HG03139 (cell line): ENCODE measurements at regions not wholly inside any gene's neighbourhood (a gene's known extent, or its start where the extent isn't known, plus 50 kb on each side); places are given as distances from the start of the nearest gene placed in this dataset.
"Not testable (repeated sequence)": the region's sequence is repeated elsewhere in the genome, so short reads cannot be mapped to it uniquely, and the experiment has no call there.

Experiments
- ATAC-seq: cut with Tn5 transposase; IDR thresholded peaks from one replicate; pipeline ENCODE4 v1.9.1; 2021; ENCODE audit not compliant: unreplicated experiment

DNA sequence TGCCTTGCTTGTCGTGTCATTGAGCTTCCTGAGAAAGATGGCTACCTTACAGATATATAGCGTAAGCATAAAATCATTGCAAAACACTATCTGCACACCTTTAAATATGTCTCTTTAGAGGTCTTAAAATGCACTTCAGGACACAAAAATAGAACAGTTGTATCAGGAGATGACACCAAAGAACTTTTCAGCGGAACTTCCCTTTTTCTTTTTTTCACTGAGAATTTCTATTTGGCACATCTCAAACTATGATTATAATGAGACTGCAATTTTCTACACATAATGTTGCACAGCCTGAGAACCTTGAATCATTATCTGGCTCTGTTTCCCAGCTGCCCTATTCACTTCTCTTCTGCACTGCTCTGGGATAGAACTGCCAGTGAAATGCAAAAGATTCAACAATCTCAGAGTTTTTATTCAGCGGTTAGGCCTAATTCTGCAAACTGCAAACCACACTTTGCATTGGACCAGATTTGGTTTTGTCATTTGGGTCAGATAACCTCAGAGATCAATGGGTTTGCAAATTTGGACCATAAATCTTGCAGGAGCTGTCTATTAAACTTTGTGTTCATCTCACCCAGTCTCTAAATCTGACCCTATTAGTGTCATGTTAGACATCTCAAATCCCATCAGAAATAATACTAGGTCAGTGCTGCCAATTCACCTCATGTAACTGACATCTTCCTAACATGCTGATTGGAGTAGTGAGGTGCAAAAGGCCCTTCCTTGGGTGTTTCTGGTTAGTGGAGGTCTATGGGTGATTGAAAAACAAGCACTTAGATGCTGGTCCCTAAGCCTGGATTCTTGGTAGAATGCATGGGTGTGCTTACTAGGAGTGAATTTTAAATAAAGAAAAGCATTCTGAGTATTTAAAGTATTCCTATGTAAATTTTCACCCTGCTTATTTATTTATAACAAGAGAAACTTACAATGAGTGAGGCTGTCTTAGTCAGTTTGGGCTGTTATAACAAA is 382.7 kb downstream of the UTRN start:
- ATAC-seq: no peak

DNA sequence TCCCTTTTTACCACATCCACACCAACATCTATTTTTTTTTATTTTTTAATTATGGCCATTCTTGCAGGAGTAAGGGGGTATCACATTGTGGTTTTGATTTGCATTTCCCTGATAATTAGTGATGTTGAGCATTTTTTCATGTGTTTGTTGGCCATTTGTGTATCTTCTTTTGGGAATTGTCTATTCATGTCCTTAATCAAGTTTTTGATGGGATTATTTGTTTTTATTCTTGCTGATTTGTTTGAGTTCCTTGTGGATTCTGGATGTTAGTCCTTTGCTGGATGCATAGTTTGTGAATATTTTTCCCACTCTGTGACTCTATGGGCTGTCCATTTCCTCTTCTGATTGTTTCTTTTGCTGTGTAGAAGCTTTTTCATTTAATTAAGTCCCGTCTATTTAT is 385.1 kb downstream of the UTRN start:
- not testable (repeated sequence) for ATAC-seq

DNA sequence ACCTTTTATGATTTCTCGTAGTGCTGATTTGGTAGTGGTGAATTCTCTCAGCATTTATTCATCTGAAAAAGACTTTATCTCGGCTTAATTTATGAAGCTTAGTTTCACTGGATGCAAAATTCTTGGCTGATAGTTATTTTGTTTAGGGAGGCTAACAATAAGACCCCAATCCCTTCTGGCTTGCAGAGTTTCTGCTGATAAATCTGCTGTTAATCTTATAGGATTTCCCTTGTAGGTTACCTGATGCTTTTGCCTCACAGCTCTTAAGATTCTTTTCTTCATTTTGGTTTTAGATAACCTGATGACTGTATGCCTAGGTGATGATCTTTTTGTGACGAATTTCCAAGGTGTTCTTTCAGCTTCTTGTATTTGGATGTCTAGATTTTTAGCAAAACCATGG is 388.7 kb downstream of the UTRN start:
- no peak for ATAC-seq

DNA sequence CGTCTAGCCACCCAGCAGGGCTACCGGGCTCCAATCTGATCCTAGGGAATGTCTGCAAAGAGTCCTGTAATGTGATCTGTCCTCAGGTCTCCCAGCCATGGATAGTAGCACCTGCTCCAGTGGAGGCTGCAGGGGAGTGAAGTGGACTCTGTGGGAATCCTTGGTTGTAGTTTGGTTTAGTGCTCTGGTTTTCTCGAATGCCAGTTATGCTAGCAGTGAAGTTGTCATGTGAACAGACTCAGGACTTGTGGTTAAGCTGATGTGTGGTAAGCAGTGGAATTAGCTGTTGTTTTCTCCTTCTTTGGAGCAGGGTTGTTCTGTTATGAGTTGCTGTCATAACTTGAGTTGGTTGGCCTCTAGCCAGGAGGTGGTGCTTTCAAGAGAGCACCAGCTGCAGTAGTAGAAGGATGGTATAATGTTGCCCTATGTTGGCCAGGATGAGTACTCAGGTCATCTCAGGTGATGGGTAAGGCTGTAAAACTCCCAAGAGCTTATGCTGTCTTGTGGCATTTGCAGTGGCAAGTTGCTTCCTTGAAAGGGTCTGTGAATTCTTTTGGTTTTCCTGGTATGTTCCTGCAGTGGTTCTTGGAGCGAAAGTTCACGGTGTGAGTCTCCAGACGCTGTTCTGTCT is 390.2 kb downstream of the UTRN start:
- no peak for ATAC-seq

DNA sequence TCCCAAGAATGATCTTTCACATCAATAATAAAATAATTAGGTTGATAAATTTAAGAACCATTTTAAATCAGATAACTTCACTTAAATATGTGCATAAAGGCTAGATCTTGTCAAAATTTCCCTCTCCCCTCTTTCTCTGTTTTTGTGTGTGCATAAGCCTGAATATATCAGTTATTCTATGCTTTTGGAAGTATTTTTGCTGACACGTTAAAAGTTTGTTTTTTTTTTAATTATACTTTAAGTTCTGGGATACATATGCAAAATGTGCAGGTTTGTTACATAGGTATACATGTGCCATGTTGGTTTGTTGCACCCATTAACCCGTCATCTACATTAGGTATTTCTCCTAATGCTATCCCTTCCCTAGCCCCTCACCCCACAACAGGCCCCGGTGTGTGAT is 391.2 kb downstream of the UTRN start:
- not testable (repeated sequence) for ATAC-seq

DNA sequence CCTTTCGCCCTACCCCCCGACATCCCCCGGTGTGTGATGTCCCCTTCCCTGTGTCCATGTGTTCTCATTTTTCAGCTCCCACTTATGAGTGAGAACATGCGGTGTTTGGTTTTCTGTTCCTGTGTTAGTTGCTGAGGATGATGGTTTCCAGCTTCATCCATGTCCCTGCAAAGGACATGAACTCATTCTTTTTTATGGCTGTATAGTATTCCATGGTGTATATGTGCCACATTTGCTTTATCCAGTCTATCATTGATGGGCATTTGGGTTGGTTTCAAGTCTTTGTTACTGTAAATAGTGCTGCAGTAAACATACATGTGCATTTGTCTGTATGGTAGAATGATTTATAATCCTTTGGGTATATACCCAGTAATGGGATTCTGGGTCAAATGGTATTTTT is 392.1 kb downstream of the UTRN start:
- ATAC-seq: not testable (repeated sequence)

DNA sequence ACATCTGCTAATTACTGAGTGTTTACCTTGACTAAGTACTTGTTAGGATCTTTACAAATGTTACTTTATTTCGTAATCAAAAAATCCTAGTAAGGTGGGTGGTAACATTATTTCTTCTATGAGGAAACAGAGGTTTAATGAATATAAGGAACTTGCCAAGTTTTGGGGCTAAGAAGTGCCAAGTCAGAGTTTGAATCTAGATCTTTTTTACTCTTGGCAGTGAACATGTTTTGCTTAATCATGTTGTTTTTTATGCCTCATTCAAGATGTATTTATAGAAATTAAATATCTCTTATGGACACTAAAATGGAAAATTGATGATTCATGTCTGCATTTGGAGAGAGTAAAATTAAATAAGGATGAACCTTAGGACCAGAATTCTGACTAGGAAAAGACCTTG is 393.7 kb downstream of the UTRN start:
- no peak for ATAC-seq

DNA sequence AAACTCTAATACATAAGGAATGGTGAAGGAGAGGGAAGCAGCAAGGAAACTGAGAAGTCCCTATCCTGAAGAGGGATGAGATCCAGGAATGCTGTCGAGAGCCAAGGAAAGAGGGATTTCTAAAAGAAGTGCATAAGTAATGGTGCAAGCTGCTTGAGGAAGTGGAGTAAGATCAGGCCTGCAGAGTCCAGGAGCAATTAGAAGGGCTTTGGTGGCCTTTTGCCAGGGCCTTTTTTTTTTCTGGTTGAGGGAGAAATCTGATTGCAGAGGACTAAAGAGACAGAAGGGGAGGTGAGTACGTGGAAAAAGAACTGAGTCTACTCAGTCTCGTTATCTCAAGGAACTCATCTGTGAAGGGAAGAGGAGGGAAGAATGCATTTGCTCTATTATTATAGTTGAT is 396.2 kb downstream of the UTRN start:
- ATAC-seq: no peak

DNA sequence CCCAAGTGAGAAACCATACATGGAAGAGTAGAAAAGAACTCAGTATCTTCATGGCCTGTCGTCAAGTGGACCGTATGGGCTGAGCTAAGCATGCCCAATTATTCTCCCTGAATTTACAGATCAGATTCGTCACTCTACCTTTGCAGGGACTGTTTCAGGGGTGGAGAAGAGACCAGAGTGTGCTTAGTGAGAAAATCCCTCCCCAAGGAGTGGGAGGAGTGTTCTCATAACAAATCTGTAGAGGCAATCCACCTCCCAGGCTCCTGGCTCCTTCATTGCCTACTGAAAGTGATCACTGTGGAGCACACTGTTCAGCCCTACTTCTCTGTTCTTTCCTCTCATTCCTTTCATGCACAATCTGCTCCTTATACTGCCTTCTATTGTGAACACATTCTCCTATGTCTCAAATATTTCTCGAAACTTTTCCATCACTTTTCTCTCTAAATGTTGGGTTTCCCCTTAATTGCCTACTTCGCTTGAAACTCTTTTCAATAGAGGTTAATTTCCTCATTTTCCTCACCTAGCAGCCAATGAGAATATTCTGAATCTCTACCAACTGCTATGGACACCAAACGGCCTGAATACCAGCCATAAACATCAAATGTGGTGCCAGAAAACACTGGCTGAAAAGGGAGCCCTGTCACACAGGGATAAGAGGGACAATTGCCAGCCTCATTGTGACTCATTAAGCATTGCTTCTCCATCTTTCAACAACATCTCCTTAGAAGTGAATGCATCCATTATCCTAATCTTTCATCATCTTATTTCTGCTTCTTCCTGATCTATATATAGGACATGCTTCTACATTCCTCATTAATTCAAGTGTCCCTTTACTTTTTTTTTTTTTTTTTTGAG is 398.3 kb downstream of the UTRN start:
- ATAC-seq: no peak

DNA sequence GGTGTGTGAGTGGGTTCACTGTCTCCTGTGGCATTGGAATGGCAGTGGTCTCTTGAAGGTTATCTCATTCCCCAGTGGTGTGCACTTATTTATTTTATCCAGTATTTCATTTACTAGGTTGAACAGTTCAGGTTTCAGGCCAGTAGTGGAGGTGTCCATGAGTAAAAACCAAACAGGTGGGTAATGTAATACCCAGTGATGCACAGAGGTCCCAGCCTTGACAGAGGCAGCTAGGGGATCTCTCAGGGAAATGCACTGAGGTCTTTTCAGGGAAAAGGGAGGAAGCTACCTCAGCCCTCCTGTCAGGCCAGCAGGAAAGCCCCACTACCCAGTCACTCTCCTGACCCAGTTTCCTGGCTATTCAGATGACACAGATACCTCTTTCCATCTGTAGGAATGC is 403.6 kb downstream of the UTRN start:
- no peak for ATAC-seq

DNA sequence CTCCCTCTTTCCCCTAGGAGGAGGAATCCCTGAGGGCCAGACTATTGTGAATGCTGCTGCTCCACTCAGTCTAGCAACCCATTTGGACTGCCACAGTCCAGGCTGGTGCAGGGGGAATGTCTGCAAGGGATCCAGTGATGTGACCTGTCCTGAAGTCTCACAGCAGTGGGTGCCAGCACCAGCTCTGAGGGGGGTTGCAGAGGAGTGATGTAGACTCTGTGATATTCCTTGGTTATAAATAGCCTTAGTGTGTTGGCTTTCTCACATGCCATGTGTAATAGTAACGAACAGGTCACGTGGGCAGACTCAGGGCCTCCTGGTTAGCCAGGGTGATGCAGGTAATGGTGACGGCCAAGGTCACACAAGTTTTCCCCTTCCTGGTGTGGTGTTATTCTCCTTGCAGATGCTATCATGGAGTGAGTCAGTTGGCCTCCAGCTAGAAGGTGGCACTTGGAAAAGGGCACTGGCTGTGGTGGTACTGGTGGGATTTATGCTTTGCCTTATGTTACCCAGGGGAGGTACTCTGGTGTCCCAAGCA is 404.4 kb downstream of the UTRN start:
- ATAC-seq: no peak

DNA sequence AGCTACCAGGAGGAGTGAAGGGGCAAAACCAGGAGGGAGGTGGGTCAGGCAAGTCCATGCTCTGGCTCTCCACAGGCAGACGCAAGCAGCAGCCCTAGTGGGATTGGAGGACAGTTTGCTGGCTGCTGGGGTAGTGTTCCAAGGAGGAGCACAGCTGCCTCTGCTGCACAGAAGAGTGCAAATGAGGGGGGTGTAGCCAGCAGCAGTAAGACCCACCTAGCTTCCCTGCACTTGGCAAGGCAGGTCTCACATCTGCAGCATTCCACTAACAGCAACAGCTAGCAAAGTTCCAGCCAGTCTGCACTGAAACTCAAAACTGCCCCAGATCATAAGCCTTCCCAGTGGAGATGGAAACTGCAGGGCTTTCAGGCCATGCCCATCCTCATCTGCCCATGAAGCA is 405.0 kb downstream of the UTRN start:
- ATAC-seq: no peak

DNA sequence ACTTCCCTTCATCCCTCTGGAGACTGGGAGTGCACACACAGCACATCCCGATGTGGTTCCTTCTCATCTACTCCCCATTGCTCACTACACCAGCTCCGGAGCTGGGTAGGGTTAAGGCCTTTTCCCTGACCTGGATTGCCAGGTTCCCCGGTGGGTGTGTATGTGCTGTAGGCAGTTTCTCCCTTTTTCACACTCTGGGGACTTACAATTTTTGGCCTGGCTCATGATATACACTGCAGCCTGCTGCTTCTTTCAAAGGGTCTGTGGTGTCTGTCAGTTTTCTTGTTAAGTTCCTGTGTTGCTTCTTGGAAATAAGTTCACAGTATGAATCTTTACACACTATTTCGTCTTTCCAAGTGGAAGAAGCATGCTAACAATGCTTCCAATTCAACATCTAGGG is 405.5 kb downstream of the UTRN start:
- ATAC-seq: no peak

DNA sequence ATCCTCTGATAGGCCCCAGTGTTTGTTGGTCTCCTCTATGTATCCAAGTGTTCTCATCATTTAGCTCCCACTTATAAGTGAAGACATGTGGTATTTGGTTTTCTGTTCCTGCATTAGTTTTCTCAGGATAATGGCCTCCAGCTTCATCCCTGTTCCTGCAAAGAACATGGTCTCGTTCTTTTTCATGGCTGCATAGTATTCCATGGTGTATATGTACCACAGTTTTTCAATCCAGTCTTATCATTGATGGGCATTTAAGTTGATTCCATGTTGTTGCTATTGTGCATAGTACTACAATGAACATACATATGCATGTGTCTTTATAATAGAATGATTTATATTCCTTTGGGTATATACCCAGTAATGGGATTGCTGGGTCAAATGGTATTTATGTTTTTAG is 406.9 kb downstream of the UTRN start:
- not testable (repeated sequence) for ATAC-seq

DNA sequence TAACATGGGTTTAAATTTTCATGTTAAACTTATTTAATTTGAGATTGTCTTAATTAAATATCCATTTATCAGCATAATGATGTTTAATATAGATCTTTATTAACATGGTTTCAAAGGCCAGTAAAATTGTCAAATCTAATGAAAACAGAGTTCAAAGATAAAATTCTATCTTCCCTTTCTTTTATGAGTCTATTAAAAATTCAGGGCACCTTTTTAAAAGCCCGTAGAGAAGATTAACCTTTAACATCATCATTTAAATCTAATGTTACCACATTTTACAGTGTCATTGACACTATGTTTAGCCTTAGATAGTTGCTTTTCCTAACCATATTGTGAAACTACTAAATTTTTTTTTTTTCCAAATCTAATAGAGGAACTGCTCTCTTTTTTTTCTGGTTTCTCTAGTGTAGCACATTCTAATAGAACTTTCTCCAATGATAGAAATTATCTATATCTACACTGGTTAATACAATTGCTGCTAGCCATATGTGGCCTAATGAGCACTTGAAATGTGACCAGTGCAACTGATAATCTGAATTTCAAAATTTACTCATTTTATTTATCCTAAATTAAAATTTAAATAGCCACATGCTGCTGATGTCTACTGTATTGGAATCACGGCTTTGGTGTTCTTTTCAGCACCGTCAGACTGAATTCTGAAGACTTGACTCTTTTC is 410.9 kb downstream of the UTRN start:
- ATAC-seq: no peak

DNA sequence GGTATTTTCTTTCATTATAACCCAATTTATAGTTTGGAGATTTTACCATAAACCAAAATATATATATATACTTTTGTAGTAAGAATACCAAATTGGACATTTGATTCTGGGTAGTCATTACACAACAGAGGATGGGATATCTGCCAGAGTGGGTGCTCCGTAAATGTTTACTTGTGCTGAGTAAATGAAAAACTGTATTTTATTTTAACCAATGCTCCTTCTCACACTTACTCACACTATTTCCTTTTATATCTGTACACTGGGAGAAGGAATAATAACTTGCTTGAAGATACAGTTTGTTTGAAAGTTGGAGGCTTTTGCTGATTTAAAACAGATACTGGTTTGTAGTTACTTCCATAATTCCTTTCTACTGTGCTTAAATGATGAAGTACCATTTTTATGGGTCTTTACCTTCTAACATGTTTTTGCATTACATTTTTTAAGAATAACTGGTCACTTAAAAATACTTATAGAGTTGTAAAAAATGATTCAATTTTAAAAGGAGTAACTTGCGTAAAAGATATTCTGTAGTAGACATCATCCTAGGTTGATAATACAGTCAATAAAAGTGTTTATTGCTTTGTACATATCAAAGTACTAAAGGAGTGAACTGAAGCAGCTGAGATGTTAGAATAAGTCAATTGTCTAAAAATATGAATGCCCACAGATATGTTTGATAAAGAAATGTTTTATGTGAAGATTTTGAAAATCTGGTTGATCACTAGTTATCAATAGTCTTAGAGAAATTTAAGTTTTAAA is 411.7 kb downstream of the UTRN start:
- ATAC-seq: no peak

DNA sequence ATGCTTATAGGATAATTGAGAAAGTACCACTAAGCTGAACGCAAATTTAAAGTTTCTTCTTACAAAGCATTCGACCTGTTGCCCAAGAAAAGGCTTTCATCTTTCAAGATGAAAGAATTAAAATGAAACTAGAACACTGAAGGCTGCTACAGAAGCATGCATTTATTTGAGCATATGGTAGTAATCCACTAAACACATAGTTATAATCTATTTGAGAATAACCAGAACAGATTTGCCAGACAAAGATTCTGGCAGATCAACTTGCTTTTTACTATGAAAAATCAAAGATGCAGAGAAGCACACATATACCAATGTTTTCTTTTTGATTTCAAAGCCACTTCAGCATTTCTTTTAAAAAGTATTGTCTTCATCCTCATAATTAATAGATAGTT is 412.2 kb downstream of the UTRN start:
- ATAC-seq: no peak

DNA sequence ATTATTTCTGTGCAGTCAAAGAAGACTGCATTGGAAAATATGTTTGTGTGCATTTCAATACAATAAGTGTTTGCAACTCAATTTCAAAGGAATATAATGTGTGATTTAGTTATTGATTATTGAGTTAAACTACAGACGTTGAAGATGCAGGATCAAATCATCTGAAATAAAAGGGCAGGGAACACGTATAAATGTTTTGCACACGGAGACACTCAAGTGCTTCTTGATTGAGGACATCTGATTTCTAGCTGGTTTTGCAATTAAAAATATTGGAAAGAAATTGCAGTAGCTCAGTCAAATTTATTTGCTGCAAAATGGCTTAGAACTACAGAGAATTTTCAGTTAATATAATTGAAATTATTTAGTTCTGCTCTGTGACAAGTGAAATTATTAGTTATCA is 412.7 kb downstream of the UTRN start:
- ATAC-seq: no peak

DNA sequence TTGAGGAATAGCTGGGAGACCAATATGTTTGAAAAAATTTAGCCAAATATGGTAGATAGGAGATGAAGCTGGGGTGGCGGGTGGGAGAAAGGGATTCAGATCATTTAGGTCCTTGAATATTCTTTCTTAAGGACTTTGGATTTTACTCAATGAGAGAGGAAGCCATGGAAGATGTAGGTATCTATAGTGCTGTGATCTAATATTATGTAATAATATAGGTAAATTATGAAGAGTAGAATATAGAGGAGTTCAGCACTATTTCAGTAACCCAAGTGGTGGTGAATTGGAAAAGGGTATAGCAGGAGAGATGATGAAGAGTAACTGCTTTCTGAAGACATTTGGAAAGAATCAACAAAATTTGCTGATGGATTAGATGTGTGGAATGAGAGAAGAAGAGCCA is 417.6 kb downstream of the UTRN start:
- ATAC-seq: no peak

DNA sequence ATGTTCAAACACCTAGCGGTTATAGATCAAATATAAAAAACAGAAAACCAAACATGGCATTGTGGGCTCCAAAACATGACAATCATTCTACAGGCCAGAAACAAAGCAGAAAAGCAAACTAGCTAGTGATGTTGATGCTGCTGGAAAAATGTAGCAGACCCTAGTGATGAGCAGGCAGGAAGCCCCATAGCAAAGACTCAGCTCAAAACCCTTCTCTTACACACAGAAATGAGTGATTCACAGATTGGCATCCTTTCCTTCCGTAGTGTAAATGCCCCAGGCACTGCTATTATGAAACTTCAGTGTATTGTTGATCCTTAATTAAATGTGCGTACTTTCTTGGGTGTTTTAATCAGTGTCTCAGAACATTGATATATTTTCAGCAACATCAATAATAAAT is 425.1 kb downstream of the UTRN start:
- no peak for ATAC-seq
